GM23338 (cell line): ENCODE measurements at regions not wholly inside any gene's neighbourhood (a gene's known extent, or its start where the extent isn't known, plus 50 kb on each side); places are given as distances from the start of the nearest gene placed in this dataset.
"Not testable (repeated sequence)": the region's sequence is repeated elsewhere in the genome, so short reads cannot be mapped to it uniquely, and the experiment has no call there.

Experiments used
- EZH2 ChIP-seq: fragments of 200-600 bp; sonication (generic); IDR thresholded peaks from one replicate; pipeline ENCODE4 v1.8.0; 2017; ENCODE audit warnings: antibody characterized with exemption, mild to moderate bottlenecking, low read depth; ENCODE audit not compliant: unreplicated experiment
- EZH2phosphoT487 ChIP-seq: fragments of 200-600 bp; sonication (generic); IDR thresholded peaks from one replicate; pipeline ENCODE4 v1.8.1; 2018; ENCODE audit warnings: antibody characterized with exemption; ENCODE audit not compliant: unreplicated experiment
- POLR2AphosphoS5 ChIP-seq: IDR thresholded peaks from 2 replicates; pipeline ENCODE4 v1.6.1; 2016; ENCODE audit warnings: antibody characterized with exemption, low read depth
- TF ChIP-seq, protein P1 (sequence below), 2 experiments: fragments of 200-600 bp in 1 of 2; sonication (generic) in 1 of 2; conservative IDR thresholded peaks; 2 replicates each; pipeline versions ENCODE4 v1.5.1 to v1.6.1; 2016 to 2017; ENCODE audit warnings: antibody characterized with exemption in 2 of 2, low read depth in 2 of 2, mild to moderate bottlenecking in 2 of 2, moderate library complexity in 1 of 2
- TF ChIP-seq, protein P2 (sequence below): IDR thresholded peaks from one replicate; pipeline ENCODE4 v1.6.1; 2018; ENCODE audit warnings: antibody characterized with exemption; ENCODE audit not compliant: unreplicated experiment

DNA sequence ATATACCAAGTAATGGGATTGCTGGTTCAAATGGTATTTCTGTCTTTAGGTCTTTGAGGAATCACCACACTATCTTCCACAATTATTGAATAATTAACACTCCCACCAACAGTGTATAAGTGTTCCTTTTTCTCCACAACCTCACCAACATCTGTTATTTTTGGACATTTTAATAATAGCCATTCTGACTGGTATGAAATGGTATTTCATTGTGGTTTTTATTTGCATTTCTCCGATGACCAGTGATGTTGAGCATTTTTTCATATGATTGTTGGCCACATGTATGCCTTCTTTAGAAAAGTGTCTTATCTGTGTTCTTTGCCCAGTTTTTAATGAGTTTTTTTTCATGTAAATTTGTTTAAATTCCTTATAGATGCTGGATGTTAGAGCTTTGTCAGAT, 83.4 kb downstream of the RPL10L start:
- TF ChIP-seq, protein P1, sequence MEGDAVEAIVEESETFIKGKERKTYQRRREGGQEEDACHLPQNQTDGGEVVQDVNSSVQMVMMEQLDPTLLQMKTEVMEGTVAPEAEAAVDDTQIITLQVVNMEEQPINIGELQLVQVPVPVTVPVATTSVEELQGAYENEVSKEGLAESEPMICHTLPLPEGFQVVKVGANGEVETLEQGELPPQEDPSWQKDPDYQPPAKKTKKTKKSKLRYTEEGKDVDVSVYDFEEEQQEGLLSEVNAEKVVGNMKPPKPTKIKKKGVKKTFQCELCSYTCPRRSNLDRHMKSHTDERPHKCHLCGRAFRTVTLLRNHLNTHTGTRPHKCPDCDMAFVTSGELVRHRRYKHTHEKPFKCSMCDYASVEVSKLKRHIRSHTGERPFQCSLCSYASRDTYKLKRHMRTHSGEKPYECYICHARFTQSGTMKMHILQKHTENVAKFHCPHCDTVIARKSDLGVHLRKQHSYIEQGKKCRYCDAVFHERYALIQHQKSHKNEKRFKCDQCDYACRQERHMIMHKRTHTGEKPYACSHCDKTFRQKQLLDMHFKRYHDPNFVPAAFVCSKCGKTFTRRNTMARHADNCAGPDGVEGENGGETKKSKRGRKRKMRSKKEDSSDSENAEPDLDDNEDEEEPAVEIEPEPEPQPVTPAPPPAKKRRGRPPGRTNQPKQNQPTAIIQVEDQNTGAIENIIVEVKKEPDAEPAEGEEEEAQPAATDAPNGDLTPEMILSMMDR (conservative IDR thresholded peaks at IDR 0.05; ENCODE audit: low read depth in 2 of 2), result not testable (repeated sequence)
- TF ChIP-seq EZH2, EZH2phosphoT487, POLR2AphosphoS5: not testable (repeated sequence)
- TF ChIP-seq, protein P2, sequence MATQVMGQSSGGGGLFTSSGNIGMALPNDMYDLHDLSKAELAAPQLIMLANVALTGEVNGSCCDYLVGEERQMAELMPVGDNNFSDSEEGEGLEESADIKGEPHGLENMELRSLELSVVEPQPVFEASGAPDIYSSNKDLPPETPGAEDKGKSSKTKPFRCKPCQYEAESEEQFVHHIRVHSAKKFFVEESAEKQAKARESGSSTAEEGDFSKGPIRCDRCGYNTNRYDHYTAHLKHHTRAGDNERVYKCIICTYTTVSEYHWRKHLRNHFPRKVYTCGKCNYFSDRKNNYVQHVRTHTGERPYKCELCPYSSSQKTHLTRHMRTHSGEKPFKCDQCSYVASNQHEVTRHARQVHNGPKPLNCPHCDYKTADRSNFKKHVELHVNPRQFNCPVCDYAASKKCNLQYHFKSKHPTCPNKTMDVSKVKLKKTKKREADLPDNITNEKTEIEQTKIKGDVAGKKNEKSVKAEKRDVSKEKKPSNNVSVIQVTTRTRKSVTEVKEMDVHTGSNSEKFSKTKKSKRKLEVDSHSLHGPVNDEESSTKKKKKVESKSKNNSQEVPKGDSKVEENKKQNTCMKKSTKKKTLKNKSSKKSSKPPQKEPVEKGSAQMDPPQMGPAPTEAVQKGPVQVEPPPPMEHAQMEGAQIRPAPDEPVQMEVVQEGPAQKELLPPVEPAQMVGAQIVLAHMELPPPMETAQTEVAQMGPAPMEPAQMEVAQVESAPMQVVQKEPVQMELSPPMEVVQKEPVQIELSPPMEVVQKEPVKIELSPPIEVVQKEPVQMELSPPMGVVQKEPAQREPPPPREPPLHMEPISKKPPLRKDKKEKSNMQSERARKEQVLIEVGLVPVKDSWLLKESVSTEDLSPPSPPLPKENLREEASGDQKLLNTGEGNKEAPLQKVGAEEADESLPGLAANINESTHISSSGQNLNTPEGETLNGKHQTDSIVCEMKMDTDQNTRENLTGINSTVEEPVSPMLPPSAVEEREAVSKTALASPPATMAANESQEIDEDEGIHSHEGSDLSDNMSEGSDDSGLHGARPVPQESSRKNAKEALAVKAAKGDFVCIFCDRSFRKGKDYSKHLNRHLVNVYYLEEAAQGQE, result not testable (repeated sequence)
